ENCODE measurements at regions not wholly inside any gene's neighbourhood (a gene's known extent, or its start where the extent isn't known, plus 50 kb on each side); places are given as distances from the start of the nearest gene placed in this dataset.

DNA sequence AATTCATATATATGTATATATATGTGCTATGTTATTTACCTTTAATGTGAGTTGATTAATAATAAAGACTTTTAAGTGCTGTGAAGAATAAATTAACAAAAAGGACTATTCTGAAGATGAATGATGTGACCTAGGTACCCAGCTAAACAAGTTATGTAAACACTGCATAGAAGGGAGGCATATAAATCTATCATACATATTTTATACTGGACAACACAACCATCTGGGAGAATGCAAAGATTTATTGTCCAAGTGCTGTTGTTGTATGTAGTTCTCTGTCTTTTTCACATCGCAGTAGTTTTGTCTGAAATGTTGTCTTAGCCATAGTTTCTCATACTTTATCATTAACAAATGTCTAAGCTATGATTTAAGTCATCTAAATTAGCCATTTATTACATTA, 337.6 kb downstream of the PCDH18 start:
- TF ChIP-seq, protein P1, sequence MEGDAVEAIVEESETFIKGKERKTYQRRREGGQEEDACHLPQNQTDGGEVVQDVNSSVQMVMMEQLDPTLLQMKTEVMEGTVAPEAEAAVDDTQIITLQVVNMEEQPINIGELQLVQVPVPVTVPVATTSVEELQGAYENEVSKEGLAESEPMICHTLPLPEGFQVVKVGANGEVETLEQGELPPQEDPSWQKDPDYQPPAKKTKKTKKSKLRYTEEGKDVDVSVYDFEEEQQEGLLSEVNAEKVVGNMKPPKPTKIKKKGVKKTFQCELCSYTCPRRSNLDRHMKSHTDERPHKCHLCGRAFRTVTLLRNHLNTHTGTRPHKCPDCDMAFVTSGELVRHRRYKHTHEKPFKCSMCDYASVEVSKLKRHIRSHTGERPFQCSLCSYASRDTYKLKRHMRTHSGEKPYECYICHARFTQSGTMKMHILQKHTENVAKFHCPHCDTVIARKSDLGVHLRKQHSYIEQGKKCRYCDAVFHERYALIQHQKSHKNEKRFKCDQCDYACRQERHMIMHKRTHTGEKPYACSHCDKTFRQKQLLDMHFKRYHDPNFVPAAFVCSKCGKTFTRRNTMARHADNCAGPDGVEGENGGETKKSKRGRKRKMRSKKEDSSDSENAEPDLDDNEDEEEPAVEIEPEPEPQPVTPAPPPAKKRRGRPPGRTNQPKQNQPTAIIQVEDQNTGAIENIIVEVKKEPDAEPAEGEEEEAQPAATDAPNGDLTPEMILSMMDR (IDR thresholded peaks at IDR 0.05; ENCODE audit: insufficient read depth, low read length, severe bottlenecking) = no peak
- no peak overlapping the region for H3K4me3 ChIP-seq (ENCODE audit: low read depth, low read length)
- DNase-seq (ENCODE audit: low read depth) (no peak), FAIRE-seq (no peak)
- no peaks in the 10 kb centered on the region for H3K27me3 ChIP-seq (ENCODE audit: control insufficient read depth, insufficient read depth, low read length)
- H3K36me3 ChIP-seq (ENCODE audit: control insufficient read depth, insufficient read depth, low read length) = no peaks in the 10 kb centered on the region

DNA sequence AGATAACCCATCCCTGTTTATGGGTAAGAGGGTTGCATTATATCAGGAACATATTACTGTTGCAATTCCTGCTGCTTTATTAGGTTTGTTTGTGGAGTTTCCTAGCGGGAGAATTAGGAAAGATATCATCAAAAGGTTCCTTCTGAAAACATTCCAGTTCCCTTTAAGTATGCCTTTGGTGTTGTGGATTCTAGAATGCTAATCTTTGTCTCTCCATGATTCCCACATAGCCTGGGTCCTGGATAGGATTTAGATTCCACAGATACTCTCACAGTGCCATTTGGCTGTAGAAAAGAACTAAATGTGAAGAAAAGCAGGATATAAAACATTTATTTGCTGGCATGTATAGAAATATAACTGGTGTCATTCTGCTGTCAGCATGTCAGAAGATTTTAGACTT, 338.7 kb downstream of the PCDH18 start:
- FAIRE-seq (no peak), DNase-seq (ENCODE audit: low read depth) (no peak)
- H3K4me3 ChIP-seq (ENCODE audit: low read depth, low read length) = no peak overlapping the region
- H3K27me3 ChIP-seq (ENCODE audit: control insufficient read depth, insufficient read depth, low read length) = no peaks in the 10 kb centered on the region
- TF ChIP-seq, protein P1 (IDR thresholded peaks at IDR 0.05; ENCODE audit: insufficient read depth, low read length, severe bottlenecking) = no peak
- H3K36me3 ChIP-seq (ENCODE audit: control insufficient read depth, insufficient read depth, low read length) = no peaks in the 10 kb centered on the region

DNA sequence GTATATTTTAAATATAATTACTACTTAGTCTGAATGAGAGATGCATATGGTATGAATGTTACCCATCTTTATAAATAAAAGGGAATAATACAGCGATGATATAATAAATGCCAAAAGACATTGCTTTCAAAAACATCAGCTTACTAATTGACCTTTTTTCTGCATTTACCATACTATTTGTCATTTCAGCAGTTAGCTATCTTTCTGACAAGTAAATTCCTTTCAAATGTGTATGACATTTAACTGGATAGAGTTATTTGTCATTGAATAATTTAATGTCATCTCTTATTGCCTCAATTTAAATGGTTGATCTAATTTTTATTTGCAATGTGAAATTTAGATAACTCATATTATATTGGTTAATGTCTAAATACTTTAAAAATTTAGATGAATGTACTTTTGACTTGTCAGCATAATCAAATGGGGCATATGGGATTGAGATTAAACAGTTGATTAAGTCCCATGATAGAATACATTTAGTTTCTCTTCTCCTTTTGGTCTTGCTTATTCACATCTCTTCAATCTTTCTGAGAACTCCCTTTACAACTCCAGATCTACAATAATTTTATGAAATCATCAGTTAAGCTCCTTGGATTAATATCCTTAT, 350.9 kb downstream of the PCDH18 start:
- Histone ChIP-seq H3K27me3 (ENCODE audit: control insufficient read depth, insufficient read depth, low read length) (no peaks in the 10 kb centered on the region), H3K4me3 (ENCODE audit: low read depth, low read length) (no peak overlapping the region), H3K36me3 (ENCODE audit: control insufficient read depth, insufficient read depth, low read length) (no peaks in the 10 kb centered on the region)
- no peak for FAIRE-seq
- TF ChIP-seq, protein P1 (IDR thresholded peaks at IDR 0.05; ENCODE audit: insufficient read depth, low read length, severe bottlenecking) = no peak
- DNase-seq (ENCODE audit: low read depth) = no peak

DNA sequence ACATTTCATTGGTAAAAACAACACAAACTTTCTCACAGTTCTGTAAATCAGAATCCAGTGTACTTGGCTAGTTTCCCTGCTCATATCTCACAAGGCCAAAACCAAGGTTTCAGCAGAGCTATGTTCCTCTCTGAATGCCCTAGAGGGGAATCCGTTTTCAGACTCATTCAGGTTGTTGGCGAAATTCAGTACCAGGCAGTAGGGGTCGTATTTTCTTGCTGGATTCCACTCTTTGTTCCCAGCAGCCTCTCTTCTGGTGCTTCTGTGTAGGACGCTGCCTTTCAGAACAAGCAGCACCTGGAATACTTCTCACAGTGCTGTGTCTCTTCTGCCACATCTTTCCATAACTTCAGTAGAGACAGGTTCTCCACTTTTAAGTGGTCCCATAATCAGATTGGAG, 351.9 kb downstream of the PCDH18 start:
- FAIRE-seq (no peak), DNase-seq (ENCODE audit: low read depth) (no peak)
- Histone ChIP-seq H3K36me3 (ENCODE audit: control insufficient read depth, insufficient read depth, low read length) (no peaks in the 10 kb centered on the region), H3K4me3 (ENCODE audit: low read depth, low read length) (no peak overlapping the region), H3K27me3 (ENCODE audit: control insufficient read depth, insufficient read depth, low read length) (no peaks in the 10 kb centered on the region)
- TF ChIP-seq, protein P1 (IDR thresholded peaks at IDR 0.05; ENCODE audit: insufficient read depth, low read length, severe bottlenecking) = no peak

DNA sequence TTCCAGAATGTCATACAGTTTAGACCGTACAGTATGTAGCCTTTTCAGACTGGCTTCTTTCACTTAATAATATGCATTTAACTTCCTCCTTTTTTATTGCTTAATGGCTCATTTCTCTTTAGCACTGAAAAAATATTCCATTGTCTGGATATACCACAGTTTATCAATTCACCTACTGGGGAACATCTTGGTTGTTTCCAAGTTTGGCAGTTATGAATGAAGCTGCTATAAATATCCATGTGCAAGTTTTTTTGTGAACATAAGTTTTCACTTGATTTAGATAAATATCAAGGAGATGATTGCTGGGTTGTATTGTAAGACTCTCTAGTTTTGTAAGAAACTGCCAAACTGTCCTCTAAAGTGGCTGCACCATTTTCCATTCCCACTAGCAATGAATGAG, 375.5 kb downstream of the PCDH18 start:
- FAIRE-seq (no peak), DNase-seq (ENCODE audit: low read depth) (no peak)
- Histone ChIP-seq H3K36me3 (ENCODE audit: control insufficient read depth, insufficient read depth, low read length) (no peaks in the 10 kb centered on the region), H3K27me3 (ENCODE audit: control insufficient read depth, insufficient read depth, low read length) (no peaks in the 10 kb centered on the region), H3K4me3 (ENCODE audit: low read depth, low read length) (no peak overlapping the region)
- TF ChIP-seq, protein P1 (IDR thresholded peaks at IDR 0.05; ENCODE audit: insufficient read depth, low read length, severe bottlenecking) = no peak

DNA sequence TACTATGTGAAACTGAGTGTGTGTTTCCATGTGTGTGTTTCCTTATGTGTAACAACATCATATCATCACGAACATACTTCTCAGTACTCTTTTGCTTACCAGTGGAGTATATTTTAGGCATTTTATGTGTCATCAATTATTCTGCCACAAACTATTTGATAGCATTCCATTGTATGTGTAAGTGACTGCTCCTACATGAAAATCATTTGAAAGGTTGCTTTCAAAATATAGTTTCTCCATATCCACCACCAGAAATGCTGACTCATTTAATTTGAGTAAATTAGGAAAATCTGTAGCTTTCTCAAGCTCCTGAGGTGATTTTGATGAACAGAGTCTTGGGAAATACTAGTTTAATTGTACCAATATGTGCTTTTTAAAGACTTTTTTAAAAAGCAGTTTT, 376.2 kb downstream of the PCDH18 start:
- H3K36me3 ChIP-seq (ENCODE audit: control insufficient read depth, insufficient read depth, low read length) = no peaks in the 10 kb centered on the region
- FAIRE-seq (no peak), DNase-seq (ENCODE audit: low read depth) (peak; percentile 30)
- TF ChIP-seq, protein P1 (IDR thresholded peaks at IDR 0.05; ENCODE audit: insufficient read depth, low read length, severe bottlenecking) = no peak
- H3K27me3 ChIP-seq (ENCODE audit: control insufficient read depth, insufficient read depth, low read length) = no peaks in the 10 kb centered on the region
- H3K4me3 ChIP-seq (ENCODE audit: low read depth, low read length) = no peak overlapping the region
